ENCODE measurements at regions not wholly inside any gene's neighbourhood (a gene's known extent, or its start where the extent isn't known, plus 50 kb on each side); places are given as distances from the start of the nearest gene placed in this dataset.

DNA sequence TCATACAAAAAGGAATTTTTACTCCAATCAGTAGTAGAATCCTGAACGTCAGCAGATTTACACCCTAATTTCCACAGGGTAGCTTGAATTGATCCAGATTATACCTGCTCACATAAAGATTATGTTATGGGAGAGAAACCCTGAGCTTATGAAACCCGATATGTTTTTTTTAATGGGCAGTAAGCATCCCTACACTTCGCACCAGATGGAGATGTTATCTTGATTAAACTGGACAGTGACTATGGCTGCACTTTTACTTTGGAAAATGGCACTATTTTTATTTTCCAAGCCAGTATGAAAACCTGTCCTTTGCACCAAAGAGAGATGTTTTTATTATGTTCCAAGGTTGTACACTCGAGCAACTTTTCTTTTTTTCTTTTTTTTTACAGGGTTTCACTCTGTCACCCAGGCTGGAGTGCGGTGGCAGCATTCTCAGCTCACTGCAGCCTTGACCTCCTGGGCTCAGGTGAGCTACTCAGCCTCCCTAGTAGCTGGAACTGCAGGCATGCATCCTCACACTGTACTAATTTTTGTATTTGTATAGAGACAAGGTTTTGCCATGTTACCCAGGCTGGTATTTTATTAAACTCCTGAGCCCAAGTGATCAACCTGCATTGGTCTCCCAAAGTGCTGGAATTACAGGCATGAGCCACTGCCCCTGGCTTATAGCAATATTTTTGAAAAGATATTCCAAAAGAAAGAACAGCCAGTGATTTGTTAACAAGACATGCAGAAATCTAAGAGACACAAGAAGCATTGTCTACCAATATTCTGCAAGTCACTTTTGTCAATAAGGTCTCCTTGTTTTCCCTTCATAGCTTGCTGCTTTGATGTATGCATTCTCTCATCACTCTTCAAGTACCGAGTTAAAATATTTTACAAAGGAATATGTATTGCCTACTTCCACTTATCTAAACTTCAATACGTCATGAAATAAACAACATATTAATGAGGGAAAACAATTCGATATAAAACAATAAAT lies 1412.6 kb downstream of the ZPLD1 start:
- TF ChIP-seq, protein P1, sequence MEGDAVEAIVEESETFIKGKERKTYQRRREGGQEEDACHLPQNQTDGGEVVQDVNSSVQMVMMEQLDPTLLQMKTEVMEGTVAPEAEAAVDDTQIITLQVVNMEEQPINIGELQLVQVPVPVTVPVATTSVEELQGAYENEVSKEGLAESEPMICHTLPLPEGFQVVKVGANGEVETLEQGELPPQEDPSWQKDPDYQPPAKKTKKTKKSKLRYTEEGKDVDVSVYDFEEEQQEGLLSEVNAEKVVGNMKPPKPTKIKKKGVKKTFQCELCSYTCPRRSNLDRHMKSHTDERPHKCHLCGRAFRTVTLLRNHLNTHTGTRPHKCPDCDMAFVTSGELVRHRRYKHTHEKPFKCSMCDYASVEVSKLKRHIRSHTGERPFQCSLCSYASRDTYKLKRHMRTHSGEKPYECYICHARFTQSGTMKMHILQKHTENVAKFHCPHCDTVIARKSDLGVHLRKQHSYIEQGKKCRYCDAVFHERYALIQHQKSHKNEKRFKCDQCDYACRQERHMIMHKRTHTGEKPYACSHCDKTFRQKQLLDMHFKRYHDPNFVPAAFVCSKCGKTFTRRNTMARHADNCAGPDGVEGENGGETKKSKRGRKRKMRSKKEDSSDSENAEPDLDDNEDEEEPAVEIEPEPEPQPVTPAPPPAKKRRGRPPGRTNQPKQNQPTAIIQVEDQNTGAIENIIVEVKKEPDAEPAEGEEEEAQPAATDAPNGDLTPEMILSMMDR (IDR thresholded peaks at IDR 0.05; ENCODE audit: control extremely low read depth in 1 of 3, insufficient read depth in 1 of 3, low read depth in 1 of 3, low read length in 3 of 3) = no peak
- no peak for TF ChIP-seq EZH2 (IDR thresholded peaks at IDR 0.05; ENCODE audit: low read depth, low read length, severe bottlenecking)
- no peak for TF ChIP-seq TAF7 (optimal IDR thresholded peaks at IDR 0.05; ENCODE audit: borderline replicate concordance, low read depth, low read length)
